ENCODE measurements at regions not wholly inside any gene's neighbourhood (a gene's known extent, or its start where the extent isn't known, plus 50 kb on each side); places are given as distances from the start of the nearest gene placed in this dataset.

GRCh38 chr9:73039271-73040263 lies 86.7 kb upstream of the ALDH1A1 start:
- H3K4me3 ChIP-seq (ENCODE audit: insufficient read depth, low read depth, low read length, poor library complexity, severe bottlenecking): no peak overlapping the region
- H3K27me3 ChIP-seq (replicated peaks; ENCODE audit: control insufficient read depth, insufficient read depth, low read length, poor library complexity, severe bottlenecking): no peaks in the 10 kb centered on the region
- H3K4me1 ChIP-seq (ENCODE audit: control insufficient read depth, insufficient read depth, low read length, poor library complexity, severe bottlenecking): no peaks in the 10 kb centered on the region
- no peaks in the 10 kb centered on the region for H3K9me3 ChIP-seq (ENCODE audit: control insufficient read depth, low read length)
- no peaks in the 10 kb centered on the region for H3K36me3 ChIP-seq (ENCODE audit: control insufficient read depth, insufficient read depth, low read length)
- no peak overlapping the region for H3K27ac ChIP-seq (ENCODE audit: insufficient read depth, low read length, poor library complexity, severe bottlenecking)
- no peak for DNase-seq

DNA sequence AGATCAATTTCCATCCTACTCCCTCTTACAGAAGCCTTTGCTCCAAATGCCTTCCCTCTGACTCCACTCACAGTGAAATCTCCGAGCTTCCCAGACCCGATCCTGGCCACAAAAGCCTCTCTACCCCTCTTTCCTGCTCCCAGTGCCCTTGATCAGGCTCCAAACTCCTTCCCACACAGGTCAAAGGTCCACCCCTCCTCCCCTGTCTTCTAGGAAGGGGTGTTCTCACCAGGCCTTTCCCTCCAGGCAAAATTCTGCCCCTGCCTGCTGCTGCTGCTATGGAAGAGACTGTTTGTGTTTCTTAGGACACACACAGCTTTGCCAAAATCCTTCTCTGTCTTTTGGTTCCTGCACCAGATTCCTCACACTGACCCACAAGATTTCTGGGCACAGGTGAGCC lies 85.8 kb upstream of the ALDH1A1 start:
- no peak for DNase-seq

DNA sequence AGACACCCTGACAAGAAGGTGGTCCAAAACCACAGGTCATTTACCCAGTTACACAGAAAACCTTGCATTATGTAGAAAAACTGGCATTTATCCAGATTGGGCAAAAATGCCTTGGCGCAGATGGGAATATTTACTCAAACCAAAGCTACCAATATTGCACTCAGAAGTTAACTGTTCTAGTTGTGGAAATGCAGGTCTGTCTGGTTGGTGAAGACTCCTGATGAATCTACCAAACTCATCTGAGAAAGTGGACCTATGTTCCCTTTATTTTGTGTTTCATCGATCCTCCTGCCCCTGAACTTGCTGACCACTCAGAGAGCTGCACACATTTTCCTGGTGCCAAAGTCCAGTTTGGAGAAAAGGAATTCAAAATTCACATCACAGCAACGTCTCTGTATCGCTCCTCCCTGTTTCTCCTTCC lies 85.2 kb upstream of the ALDH1A1 start:
- H3K36me3 ChIP-seq (ENCODE audit: control insufficient read depth, insufficient read depth, low read length): no peaks in the 10 kb centered on the region
- no peaks in the 10 kb centered on the region for H3K4me1 ChIP-seq (ENCODE audit: control insufficient read depth, insufficient read depth, low read length, poor library complexity, severe bottlenecking)
- no peak overlapping the region for H3K4me3 ChIP-seq (ENCODE audit: insufficient read depth, low read depth, low read length, poor library complexity, severe bottlenecking)
- H3K27me3 ChIP-seq (replicated peaks; ENCODE audit: control insufficient read depth, insufficient read depth, low read length, poor library complexity, severe bottlenecking): no peaks in the 10 kb centered on the region
- no peaks in the 10 kb centered on the region for H3K9me3 ChIP-seq (ENCODE audit: control insufficient read depth, low read length)
- no peak for DNase-seq
- no peak overlapping the region for H3K27ac ChIP-seq (ENCODE audit: insufficient read depth, low read length, poor library complexity, severe bottlenecking)

More for the DNA sequence above, 85.8 kb upstream of the ALDH1A1 start:
- H3K27ac ChIP-seq (ENCODE audit: insufficient read depth, low read length, poor library complexity, severe bottlenecking): no peak overlapping the region
- no peaks in the 10 kb centered on the region for H3K9me3 ChIP-seq (ENCODE audit: control insufficient read depth, low read length)
- H3K4me1 ChIP-seq (ENCODE audit: control insufficient read depth, insufficient read depth, low read length, poor library complexity, severe bottlenecking): no peaks in the 10 kb centered on the region
- no peak overlapping the region for H3K4me3 ChIP-seq (ENCODE audit: insufficient read depth, low read depth, low read length, poor library complexity, severe bottlenecking)
- no peaks in the 10 kb centered on the region for H3K27me3 ChIP-seq (replicated peaks; ENCODE audit: control insufficient read depth, insufficient read depth, low read length, poor library complexity, severe bottlenecking)
- no peaks in the 10 kb centered on the region for H3K36me3 ChIP-seq (ENCODE audit: control insufficient read depth, insufficient read depth, low read length)

DNA sequence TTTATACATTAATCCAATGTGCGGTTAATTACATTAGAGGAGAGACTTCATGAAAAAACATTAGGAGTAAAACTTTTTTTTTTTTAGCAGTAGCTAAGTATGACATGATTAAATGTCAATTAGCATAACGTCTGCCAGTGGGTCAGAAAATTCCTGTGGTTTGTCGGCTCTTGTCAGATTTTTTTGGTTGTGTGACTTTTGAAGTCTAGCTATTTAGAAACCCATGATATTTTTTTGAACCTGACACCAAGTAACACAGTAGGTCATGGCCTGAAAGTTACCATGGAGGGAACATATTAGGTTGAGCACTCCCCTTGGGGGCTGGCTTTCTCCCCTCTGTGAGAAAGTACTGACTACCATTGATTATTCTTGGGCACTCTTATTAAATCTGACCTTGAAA lies 84.8 kb upstream of the ALDH1A1 start:
- no peak overlapping the region for H3K4me3 ChIP-seq (ENCODE audit: insufficient read depth, low read depth, low read length, poor library complexity, severe bottlenecking)
- H3K27me3 ChIP-seq (replicated peaks; ENCODE audit: control insufficient read depth, insufficient read depth, low read length, poor library complexity, severe bottlenecking): no peaks in the 10 kb centered on the region
- H3K9me3 ChIP-seq (ENCODE audit: control insufficient read depth, low read length): no peaks in the 10 kb centered on the region
- H3K4me1 ChIP-seq (ENCODE audit: control insufficient read depth, insufficient read depth, low read length, poor library complexity, severe bottlenecking): no peaks in the 10 kb centered on the region
- no peaks in the 10 kb centered on the region for H3K36me3 ChIP-seq (ENCODE audit: control insufficient read depth, insufficient read depth, low read length)
- H3K27ac ChIP-seq (ENCODE audit: insufficient read depth, low read length, poor library complexity, severe bottlenecking): no peak overlapping the region
- no peak for DNase-seq

GRCh38 chr9:73034962-73035361 lies 82.1 kb upstream of the ALDH1A1 start:
- no peaks in the 10 kb centered on the region for H3K27me3 ChIP-seq (replicated peaks; ENCODE audit: control insufficient read depth, insufficient read depth, low read length, poor library complexity, severe bottlenecking)
- H3K4me1 ChIP-seq (ENCODE audit: control insufficient read depth, insufficient read depth, low read length, poor library complexity, severe bottlenecking): no peaks in the 10 kb centered on the region
- H3K36me3 ChIP-seq (ENCODE audit: control insufficient read depth, insufficient read depth, low read length): no peaks in the 10 kb centered on the region
- no peak overlapping the region for H3K27ac ChIP-seq (ENCODE audit: insufficient read depth, low read length, poor library complexity, severe bottlenecking)
- H3K9me3 ChIP-seq (ENCODE audit: control insufficient read depth, low read length): no peaks in the 10 kb centered on the region
- no peak overlapping the region for H3K4me3 ChIP-seq (ENCODE audit: insufficient read depth, low read depth, low read length, poor library complexity, severe bottlenecking)
- DNase-seq: no peak

DNA sequence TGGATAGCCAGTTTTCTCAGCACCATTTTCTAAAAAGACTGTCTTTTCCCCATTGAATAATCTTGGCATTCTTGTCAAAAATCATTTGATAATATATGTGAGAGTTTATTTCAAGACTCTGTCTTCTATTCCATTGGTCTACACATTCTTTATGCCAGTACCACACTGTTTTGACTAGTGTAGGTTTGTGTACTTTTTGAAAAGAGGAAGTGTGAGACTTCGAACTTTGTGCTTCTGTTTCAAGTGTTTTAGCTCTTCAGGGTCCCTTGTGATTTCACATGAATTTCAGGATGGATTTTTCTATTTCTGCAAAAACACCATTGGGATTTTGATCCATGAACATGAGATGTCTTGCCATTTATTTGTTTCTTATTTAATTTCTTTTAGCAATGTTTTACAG lies 78.5 kb upstream of the ALDH1A1 start:
- Histone ChIP-seq H3K27ac (ENCODE audit: insufficient read depth, low read length, poor library complexity, severe bottlenecking) (no peak overlapping the region), H3K4me1 (ENCODE audit: control insufficient read depth, insufficient read depth, low read length, poor library complexity, severe bottlenecking) (no peaks in the 10 kb centered on the region), H3K9me3 (ENCODE audit: control insufficient read depth, low read length) (no peaks in the 10 kb centered on the region), H3K4me3 (ENCODE audit: insufficient read depth, low read depth, low read length, poor library complexity, severe bottlenecking) (no peak overlapping the region), H3K36me3 (ENCODE audit: control insufficient read depth, insufficient read depth, low read length) (no peaks in the 10 kb centered on the region), H3K27me3 (replicated peaks; ENCODE audit: control insufficient read depth, insufficient read depth, low read length, poor library complexity, severe bottlenecking) (no peaks in the 10 kb centered on the region)
- DNase-seq: no peak

DNA sequence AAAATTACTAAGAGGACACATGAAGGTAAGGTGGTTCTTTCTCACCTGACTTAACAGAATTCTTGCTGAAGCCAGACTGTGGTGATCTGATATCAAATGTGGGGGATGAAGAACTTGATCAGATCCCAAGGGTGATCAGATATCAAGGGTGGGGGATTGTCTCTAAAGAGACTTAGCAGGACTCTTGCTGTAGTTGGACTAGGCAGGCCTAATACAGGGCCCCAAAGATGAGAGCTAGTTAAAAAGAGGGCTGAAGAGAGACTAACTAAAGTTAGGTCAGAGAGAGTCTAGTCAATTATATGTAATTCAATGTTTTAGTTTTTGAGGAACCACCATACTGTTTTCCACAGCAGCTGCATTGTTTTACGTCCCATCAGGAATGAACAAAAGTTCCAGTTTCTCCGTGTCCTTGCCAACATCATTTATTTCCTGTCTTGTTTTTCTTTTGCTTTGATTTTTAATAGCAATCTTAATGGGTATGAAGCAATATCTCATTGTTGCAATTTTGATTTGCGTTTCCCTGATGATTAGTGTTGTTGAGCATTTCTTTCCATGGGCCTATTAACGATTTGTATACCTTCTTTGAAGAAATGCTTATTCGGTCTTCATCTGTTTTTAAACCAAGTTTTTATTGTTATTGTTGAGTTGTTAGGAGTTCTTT lies 77.6 kb upstream of the ALDH1A1 start:
- H3K27me3 ChIP-seq (replicated peaks; ENCODE audit: control insufficient read depth, insufficient read depth, low read length, poor library complexity, severe bottlenecking): peaks cover 3% of the 10 kb centered on the region
- no peaks in the 10 kb centered on the region for H3K4me1 ChIP-seq (ENCODE audit: control insufficient read depth, insufficient read depth, low read length, poor library complexity, severe bottlenecking)
- no peak overlapping the region for H3K27ac ChIP-seq (ENCODE audit: insufficient read depth, low read length, poor library complexity, severe bottlenecking)
- H3K36me3 ChIP-seq (ENCODE audit: control insufficient read depth, insufficient read depth, low read length): no peaks in the 10 kb centered on the region
- no peak for DNase-seq
- H3K9me3 ChIP-seq (ENCODE audit: control insufficient read depth, low read length): no peaks in the 10 kb centered on the region
- H3K4me3 ChIP-seq (ENCODE audit: insufficient read depth, low read depth, low read length, poor library complexity, severe bottlenecking): no peak overlapping the region

GRCh38 chr9:73029346-73029745 lies 76.5 kb upstream of the ALDH1A1 start:
- no peak overlapping the region for H3K27ac ChIP-seq (ENCODE audit: insufficient read depth, low read length, poor library complexity, severe bottlenecking)
- no peaks in the 10 kb centered on the region for H3K36me3 ChIP-seq (ENCODE audit: control insufficient read depth, insufficient read depth, low read length)
- no peak for DNase-seq
- H3K4me3 ChIP-seq (ENCODE audit: insufficient read depth, low read depth, low read length, poor library complexity, severe bottlenecking): no peak overlapping the region
- no peaks in the 10 kb centered on the region for H3K9me3 ChIP-seq (ENCODE audit: control insufficient read depth, low read length)
- peaks cover 4% of the 10 kb centered on the region for H3K27me3 ChIP-seq (replicated peaks; ENCODE audit: control insufficient read depth, insufficient read depth, low read length, poor library complexity, severe bottlenecking)
- H3K4me1 ChIP-seq (ENCODE audit: control insufficient read depth, insufficient read depth, low read length, poor library complexity, severe bottlenecking): no peaks in the 10 kb centered on the region

- peaks cover 4% of the 10 kb centered on the region for H3K27me3 ChIP-seq (replicated peaks; ENCODE audit: control insufficient read depth, insufficient read depth, low read length, poor library complexity, severe bottlenecking)
- no peaks in the 10 kb centered on the region for H3K4me1 ChIP-seq (ENCODE audit: control insufficient read depth, insufficient read depth, low read length, poor library complexity, severe bottlenecking)
- H3K36me3 ChIP-seq (ENCODE audit: control insufficient read depth, insufficient read depth, low read length): no peaks in the 10 kb centered on the region
- no peaks in the 10 kb centered on the region for H3K9me3 ChIP-seq (ENCODE audit: control insufficient read depth, low read length)
- H3K4me3 ChIP-seq (ENCODE audit: insufficient read depth, low read depth, low read length, poor library complexity, severe bottlenecking): no peak overlapping the region
- H3K27ac ChIP-seq (ENCODE audit: insufficient read depth, low read length, poor library complexity, severe bottlenecking): no peak overlapping the region
- DNase-seq: no peak
Measured at GRCh38 chr9:73026375-73026774, 73.5 kb upstream of the ALDH1A1 start.

DNA sequence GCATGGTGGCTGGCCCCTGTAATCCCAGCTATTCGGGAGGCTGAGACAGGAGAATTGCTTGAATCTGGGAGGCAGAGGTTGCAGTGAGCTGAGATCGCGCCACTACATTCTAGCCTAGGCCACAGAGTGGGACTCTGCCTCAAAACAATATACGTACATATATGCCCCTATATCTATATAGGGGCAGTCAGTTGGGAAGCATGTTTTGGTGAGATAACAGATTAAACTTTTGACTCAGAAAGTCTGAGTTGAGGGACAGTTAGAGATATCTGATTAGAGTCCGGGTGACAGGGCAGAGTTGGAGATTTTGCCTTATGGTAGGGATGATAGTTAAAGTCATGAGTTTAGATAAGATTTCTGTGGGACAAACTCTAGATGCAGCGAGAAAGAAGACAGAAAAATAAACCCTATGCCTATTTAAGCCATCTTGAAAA lies 71.8 kb upstream of the ALDH1A1 start:
- H3K9me3 ChIP-seq (ENCODE audit: control insufficient read depth, low read length): no peaks in the 10 kb centered on the region
- no peak overlapping the region for H3K27ac ChIP-seq (ENCODE audit: insufficient read depth, low read length, poor library complexity, severe bottlenecking)
- H3K27me3 ChIP-seq (replicated peaks; ENCODE audit: control insufficient read depth, insufficient read depth, low read length, poor library complexity, severe bottlenecking): peaks cover 4% of the 10 kb centered on the region
- H3K36me3 ChIP-seq (ENCODE audit: control insufficient read depth, insufficient read depth, low read length): no peaks in the 10 kb centered on the region
- no peak overlapping the region for H3K4me3 ChIP-seq (ENCODE audit: insufficient read depth, low read depth, low read length, poor library complexity, severe bottlenecking)
- no peak for DNase-seq
- no peaks in the 10 kb centered on the region for H3K4me1 ChIP-seq (ENCODE audit: control insufficient read depth, insufficient read depth, low read length, poor library complexity, severe bottlenecking)
